HEK293 (cell line): ENCODE measurements at regions not wholly inside any gene's neighbourhood (a gene's known extent, or its start where the extent isn't known, plus 50 kb on each side); places are given as distances from the start of the nearest gene placed in this dataset.

Experiments used
- CTCF ChIA-PET: fragments of 350-600 bp; formaldehyde crosslinking; extraction: SDS; loops from one replicate; lab custom pipeline; 2021; ENCODE audit warnings: antibody characterized with exemption; lab: Yijun Ruan, JAX
- POLR2A ChIA-PET: fragments of 300-600 bp; formaldehyde crosslinking; extraction: SDS; loops from one replicate; lab custom pipeline; 2020; ENCODE audit warnings: antibody characterized with exemption, inconsistent platforms; lab: Yijun Ruan, JAX
- H3K27ac ChIP-seq: fragments of 200-500 bp; sonication (Bioruptor generic); 2 replicates; pipeline ENCODE4 v1.5.1; 2014; ENCODE audit warnings: low read depth, low read length, control low read depth, inconsistent platforms; ENCODE audit errors: extremely low read depth
- H3K36me3 ChIP-seq, 2 experiments: fragments of 200-500 bp in 1 of 2; sonication (Bioruptor generic) in 1 of 2; 1 replicate in 1 of 2; 2 replicates in 1 of 2; pipeline ENCODE4 v1.5.1; 2014 to 2017; ENCODE audit warnings: inconsistent platforms in 2 of 2, low read length in 2 of 2; ENCODE audit not compliant: control insufficient read depth in 2 of 2, insufficient read depth in 1 of 2
- H3K4me1 ChIP-seq: fragments of 200-500 bp; sonication (Bioruptor generic); 2 replicates; pipeline ENCODE4 v1.5.1; 2014; ENCODE audit warnings: mild to moderate bottlenecking, low read length, inconsistent platforms; ENCODE audit not compliant: control insufficient read depth, insufficient read depth
- H3K4me3 ChIP-seq: 2 replicates; pipeline ENCODE4 v1.5.1; 2011; ENCODE audit warnings: low read depth, mild to moderate bottlenecking, control low read depth, low read length, moderate library complexity
- H3K9me3 ChIP-seq: fragments of 200-500 bp; sonication (Bioruptor generic); 2 replicates; pipeline ENCODE4 v1.5.1; 2014; ENCODE audit warnings: low read depth, low read length, inconsistent platforms; ENCODE audit not compliant: control insufficient read depth, insufficient read depth
- OVOL3 ChIP-seq: fragments of 450-650 bp; formaldehyde crosslinking; IDR thresholded peaks from 2 replicates; pipeline ENCODE4 v1.5.1; 2016; ENCODE audit warnings: missing biosample characterization, missing genetic modification characterization
- SP7 ChIP-seq: fragments of 450-650 bp; formaldehyde crosslinking; IDR thresholded peaks from 2 replicates; pipeline ENCODE4 v1.5.1; 2016; ENCODE audit warnings: missing biosample characterization, missing genetic modification characterization
- ZFP41 ChIP-seq: fragments of 450-650 bp; formaldehyde crosslinking; IDR thresholded peaks from 2 replicates; pipeline ENCODE4 v1.5.1; 2016; ENCODE audit warnings: missing biosample characterization, missing genetic modification characterization, borderline replicate concordance
- ZFP69B ChIP-seq: fragments of 450-650 bp; formaldehyde crosslinking; IDR thresholded peaks from 2 replicates; pipeline ENCODE4 v1.5.1; 2016; ENCODE audit warnings: missing biosample characterization, missing genetic modification characterization
- ZIC2 ChIP-seq: fragments of 450-650 bp; formaldehyde crosslinking; IDR thresholded peaks from 2 replicates; pipeline ENCODE4 v1.5.1; 2016; ENCODE audit warnings: missing biosample characterization, missing genetic modification characterization
- ZNF10 ChIP-seq: fragments of 450-650 bp; formaldehyde crosslinking; IDR thresholded peaks from 2 replicates; pipeline ENCODE4 v1.5.1; 2017; ENCODE audit warnings: missing biosample characterization, missing genetic modification characterization
- ZNF121 ChIP-seq: fragments of 450-650 bp; formaldehyde crosslinking; IDR thresholded peaks from 2 replicates; pipeline ENCODE4 v1.5.1; 2016; ENCODE audit warnings: missing biosample characterization, missing genetic modification characterization
- ZNF133 ChIP-seq: fragments of 450-650 bp; formaldehyde crosslinking; IDR thresholded peaks from 2 replicates; pipeline ENCODE4 v1.5.1; 2016; ENCODE audit warnings: missing biosample characterization, missing genetic modification characterization
- ZNF202 ChIP-seq: fragments of 450-650 bp; formaldehyde crosslinking; IDR thresholded peaks from 2 replicates; pipeline ENCODE4 v1.5.1; 2016; ENCODE audit warnings: missing biosample characterization, missing genetic modification characterization, borderline replicate concordance
- ZNF324 ChIP-seq: fragments of 450-650 bp; formaldehyde crosslinking; IDR thresholded peaks from 2 replicates; pipeline ENCODE4 v1.5.1; 2016; ENCODE audit warnings: missing biosample characterization, missing genetic modification characterization
- ZNF433 ChIP-seq: fragments of 450-650 bp; formaldehyde crosslinking; IDR thresholded peaks from 2 replicates; pipeline ENCODE4 v1.5.1; 2016; ENCODE audit warnings: missing biosample characterization, missing genetic modification characterization, low read depth
- ZNF514 ChIP-seq: fragments of 450-650 bp; formaldehyde crosslinking; IDR thresholded peaks from 2 replicates; pipeline ENCODE4 v1.5.1; 2016; ENCODE audit warnings: missing biosample characterization, missing genetic modification characterization
- ZNF530 ChIP-seq: fragments of 450-650 bp; formaldehyde crosslinking; IDR thresholded peaks from 2 replicates; pipeline ENCODE4 v1.5.1; 2016; ENCODE audit warnings: low read depth, missing biosample characterization, missing genetic modification characterization
- ZNF571 ChIP-seq: fragments of 450-650 bp; formaldehyde crosslinking; IDR thresholded peaks from 2 replicates; pipeline ENCODE4 v1.5.0; 2017; ENCODE audit warnings: missing biosample characterization, missing genetic modification characterization
- ZNF596 ChIP-seq: fragments of 450-650 bp; IDR thresholded peaks from 2 replicates; pipeline ENCODE4 v1.5.0; 2018; ENCODE audit warnings: missing biosample characterization, mild to moderate bottlenecking, missing genetic modification characterization, moderate library complexity
- ZNF610 ChIP-seq: fragments of 450-650 bp; formaldehyde crosslinking; IDR thresholded peaks from 2 replicates; pipeline ENCODE4 v1.5.1; 2016; ENCODE audit warnings: missing biosample characterization, missing genetic modification characterization, borderline replicate concordance
- ZNF837 ChIP-seq: fragments of 450-650 bp; formaldehyde crosslinking; IDR thresholded peaks from 2 replicates; pipeline ENCODE4 v1.5.1; 2016; ENCODE audit warnings: missing biosample characterization, missing genetic modification characterization
- TF ChIP-seq, protein P1 (sequence below): fragments of 450-650 bp; formaldehyde crosslinking; IDR thresholded peaks from 2 replicates; pipeline ENCODE4; 2016; ENCODE audit warnings: missing biosample characterization, missing genetic modification characterization
- TF ChIP-seq, protein P2 (sequence below): fragments of 450-650 bp; formaldehyde crosslinking; IDR thresholded peaks from 2 replicates; pipeline ENCODE4 v1.5.1; 2016; ENCODE audit warnings: missing biosample characterization, missing genetic modification characterization, borderline replicate concordance
- TF ChIP-seq, protein P3 (sequence below): fragments of 450-650 bp; formaldehyde crosslinking; IDR thresholded peaks from 2 replicates; pipeline ENCODE4 v1.5.1; 2016; ENCODE audit warnings: missing biosample characterization, missing genetic modification characterization
- TF ChIP-seq, protein P4 (sequence below): fragments of 450-650 bp; formaldehyde crosslinking; IDR thresholded peaks from 2 replicates; pipeline ENCODE4 v1.5.1; 2016; ENCODE audit warnings: missing biosample characterization, missing genetic modification characterization
- TF ChIP-seq, protein P5 (sequence below): fragments of 450-650 bp; IDR thresholded peaks from 2 replicates; pipeline ENCODE4 v1.5.1; 2018; ENCODE audit warnings: missing biosample characterization, missing genetic modification characterization
- TF ChIP-seq, protein P6 (sequence below): fragments of 450-650 bp; formaldehyde crosslinking; IDR thresholded peaks from 2 replicates; pipeline ENCODE4 v1.5.1; 2016; ENCODE audit warnings: missing biosample characterization, missing genetic modification characterization

DNA sequence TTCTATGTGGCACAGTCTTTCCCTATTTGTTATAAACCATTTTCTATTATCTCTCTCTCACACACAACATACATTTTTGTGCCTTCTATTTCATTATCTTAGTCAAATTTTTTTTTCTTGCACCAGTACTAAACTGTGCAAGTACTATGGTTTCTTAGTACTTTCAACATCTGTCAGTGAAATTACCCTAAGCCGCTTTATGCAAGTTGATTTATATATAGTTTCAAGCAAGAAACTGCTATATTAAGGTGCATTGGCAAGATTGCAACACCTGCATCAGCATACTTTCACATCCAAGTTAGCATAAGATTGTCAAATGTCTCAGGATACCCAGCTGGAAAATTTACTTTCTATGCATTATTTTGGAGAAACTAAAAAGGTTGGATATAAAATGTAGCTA is 180.2 kb upstream of the FSTL5 start:
- no peak for TF ChIP-seq ZNF610 (tag by site-specific recombination)
- TF ChIP-seq ZNF571, result no peak
- TF ChIP-seq, protein P1, sequence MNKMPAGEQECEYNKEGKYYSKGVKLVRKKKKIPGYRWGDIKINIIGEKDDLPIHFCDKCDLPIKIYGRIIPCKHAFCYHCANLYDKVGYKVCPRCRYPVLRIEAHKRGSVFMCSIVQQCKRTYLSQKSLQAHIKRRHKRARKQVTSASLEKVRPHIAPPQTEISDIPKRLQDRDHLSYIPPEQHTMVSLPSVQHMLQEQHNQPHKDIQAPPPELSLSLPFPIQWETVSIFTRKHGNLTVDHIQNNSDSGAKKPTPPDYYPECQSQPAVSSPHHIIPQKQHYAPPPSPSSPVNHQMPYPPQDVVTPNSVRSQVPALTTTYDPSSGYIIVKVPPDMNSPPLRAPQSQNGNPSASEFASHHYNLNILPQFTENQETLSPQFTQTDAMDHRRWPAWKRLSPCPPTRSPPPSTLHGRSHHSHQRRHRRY (tag by site-specific recombination), result no peak
- ChIA-PET CTCF (no interaction called here), POLR2A (no interaction called here)
- no peak overlapping the region for H3K27ac ChIP-seq
- no peaks in the 10 kb centered on the region for H3K36me3 ChIP-seq
- H3K4me3 ChIP-seq, result no peak overlapping the region
- no peaks in the 10 kb centered on the region for H3K9me3 ChIP-seq
- no peaks in the 10 kb centered on the region for H3K4me1 ChIP-seq

DNA sequence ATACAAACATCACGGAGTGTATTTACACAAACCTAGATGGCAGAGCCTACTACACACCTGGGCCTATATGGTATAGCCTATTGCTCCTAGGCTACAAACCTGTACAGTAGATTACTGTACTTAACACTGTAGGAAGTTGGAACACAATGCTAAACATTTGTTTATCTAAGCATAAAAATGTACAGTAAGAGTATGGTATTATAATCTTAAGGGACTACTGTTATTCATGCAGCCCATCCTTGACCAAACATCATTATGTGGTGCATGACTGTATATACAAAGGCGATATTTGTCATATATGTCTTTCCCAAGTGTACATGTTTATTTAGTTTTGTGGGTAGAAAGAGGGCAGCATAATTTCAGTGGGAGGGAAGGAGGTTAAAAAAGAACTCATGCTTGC is 177.7 kb upstream of the FSTL5 start:
- no peaks in the 10 kb centered on the region for H3K4me1 ChIP-seq
- CTCF ChIA-PET, result no interaction called here
- TF ChIP-seq ZFP41, result no peak
- TF ChIP-seq ZNF121, result no peak
- TF ChIP-seq, all 188 proteins: peak for 0
- Histone ChIP-seq H3K36me3 (no peaks in the 10 kb centered on the region), H3K27ac (no peak overlapping the region), H3K4me3 (no peak overlapping the region), H3K9me3 (no peaks in the 10 kb centered on the region)
- POLR2A ChIA-PET, result no interaction called here

DNA sequence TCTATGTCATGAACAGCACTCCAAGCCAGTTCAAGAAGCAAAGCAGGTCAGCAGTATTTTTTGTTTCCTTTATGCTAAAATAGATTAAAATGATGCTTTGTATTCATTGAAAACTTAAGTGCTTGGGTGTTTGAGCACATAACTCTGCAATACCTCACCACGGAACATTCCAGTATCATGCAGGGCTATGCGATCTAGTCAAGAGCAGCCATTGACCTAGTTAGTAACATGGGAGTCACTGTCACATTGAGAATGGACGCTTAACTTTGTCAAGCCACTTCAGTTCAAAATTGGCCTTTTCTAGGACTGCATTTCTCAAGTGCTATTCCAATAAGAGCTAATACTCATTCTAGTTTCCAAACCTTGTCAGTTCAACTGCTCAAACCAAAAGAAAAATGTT is 160.1 kb upstream of the FSTL5 start:
- Histone ChIP-seq H3K9me3 (no peaks in the 10 kb centered on the region), H3K36me3 (no peaks in the 10 kb centered on the region), H3K4me3 (no peak overlapping the region), H3K4me1 (no peaks in the 10 kb centered on the region), H3K27ac (no peak overlapping the region)
- CTCF ChIA-PET, result no interaction called here
- POLR2A ChIA-PET, result no interaction called here
- TF ChIP-seq ZNF324 (no peak), SP7 (tag by site-specific recombination) (no peak), ZFP69B (no peak), OVOL3 (tag by site-specific recombination) (no peak), ZNF837 (tag by site-specific recombination) (no peak), ZNF596 (tag by site-specific recombination) (no peak), ZNF202 (tag by site-specific recombination) (no peak), ZNF133 (tag by site-specific recombination) (no peak), ZIC2 (tag by site-specific recombination) (no peak), ZNF10 (tag by site-specific recombination) (no peak), ZNF433 (no peak), ZNF514 (no peak), ZNF530 (tag by site-specific recombination) (no peak)
- TF ChIP-seq, protein P2, sequence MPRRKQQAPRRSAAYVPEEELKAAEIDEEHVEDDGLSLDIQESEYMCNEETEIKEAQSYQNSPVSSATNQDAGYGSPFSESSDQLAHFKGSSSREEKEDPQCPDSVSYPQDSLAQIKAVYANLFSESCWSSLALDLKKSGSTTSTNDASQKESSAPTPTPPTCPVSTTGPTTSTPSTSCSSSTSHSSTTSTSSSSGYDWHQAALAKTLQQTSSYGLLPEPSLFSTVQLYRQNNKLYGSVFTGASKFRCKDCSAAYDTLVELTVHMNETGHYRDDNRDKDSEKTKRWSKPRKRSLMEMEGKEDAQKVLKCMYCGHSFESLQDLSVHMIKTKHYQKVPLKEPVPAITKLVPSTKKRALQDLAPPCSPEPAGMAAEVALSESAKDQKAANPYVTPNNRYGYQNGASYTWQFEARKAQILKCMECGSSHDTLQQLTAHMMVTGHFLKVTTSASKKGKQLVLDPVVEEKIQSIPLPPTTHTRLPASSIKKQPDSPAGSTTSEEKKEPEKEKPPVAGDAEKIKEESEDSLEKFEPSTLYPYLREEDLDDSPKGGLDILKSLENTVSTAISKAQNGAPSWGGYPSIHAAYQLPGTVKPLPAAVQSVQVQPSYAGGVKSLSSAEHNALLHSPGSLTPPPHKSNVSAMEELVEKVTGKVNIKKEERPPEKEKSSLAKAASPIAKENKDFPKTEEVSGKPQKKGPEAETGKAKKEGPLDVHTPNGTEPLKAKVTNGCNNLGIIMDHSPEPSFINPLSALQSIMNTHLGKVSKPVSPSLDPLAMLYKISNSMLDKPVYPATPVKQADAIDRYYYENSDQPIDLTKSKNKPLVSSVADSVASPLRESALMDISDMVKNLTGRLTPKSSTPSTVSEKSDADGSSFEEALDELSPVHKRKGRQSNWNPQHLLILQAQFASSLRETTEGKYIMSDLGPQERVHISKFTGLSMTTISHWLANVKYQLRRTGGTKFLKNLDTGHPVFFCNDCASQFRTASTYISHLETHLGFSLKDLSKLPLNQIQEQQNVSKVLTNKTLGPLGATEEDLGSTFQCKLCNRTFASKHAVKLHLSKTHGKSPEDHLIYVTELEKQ (tag by site-specific recombination), result no peak
- TF ChIP-seq, protein P3, sequence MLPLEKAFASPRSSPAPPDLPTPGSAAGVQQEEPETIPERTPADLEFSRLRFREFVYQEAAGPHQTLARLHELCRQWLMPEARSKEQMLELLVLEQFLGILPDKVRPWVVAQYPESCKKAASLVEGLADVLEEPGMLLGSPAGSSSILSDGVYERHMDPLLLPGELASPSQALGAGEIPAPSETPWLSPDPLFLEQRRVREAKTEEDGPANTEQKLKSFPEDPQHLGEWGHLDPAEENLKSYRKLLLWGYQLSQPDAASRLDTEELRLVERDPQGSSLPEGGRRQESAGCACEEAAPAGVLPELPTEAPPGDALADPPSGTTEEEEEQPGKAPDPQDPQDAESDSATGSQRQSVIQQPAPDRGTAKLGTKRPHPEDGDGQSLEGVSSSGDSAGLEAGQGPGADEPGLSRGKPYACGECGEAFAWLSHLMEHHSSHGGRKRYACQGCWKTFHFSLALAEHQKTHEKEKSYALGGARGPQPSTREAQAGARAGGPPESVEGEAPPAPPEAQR (tag by site-specific recombination), result no peak
- TF ChIP-seq, protein P4, sequence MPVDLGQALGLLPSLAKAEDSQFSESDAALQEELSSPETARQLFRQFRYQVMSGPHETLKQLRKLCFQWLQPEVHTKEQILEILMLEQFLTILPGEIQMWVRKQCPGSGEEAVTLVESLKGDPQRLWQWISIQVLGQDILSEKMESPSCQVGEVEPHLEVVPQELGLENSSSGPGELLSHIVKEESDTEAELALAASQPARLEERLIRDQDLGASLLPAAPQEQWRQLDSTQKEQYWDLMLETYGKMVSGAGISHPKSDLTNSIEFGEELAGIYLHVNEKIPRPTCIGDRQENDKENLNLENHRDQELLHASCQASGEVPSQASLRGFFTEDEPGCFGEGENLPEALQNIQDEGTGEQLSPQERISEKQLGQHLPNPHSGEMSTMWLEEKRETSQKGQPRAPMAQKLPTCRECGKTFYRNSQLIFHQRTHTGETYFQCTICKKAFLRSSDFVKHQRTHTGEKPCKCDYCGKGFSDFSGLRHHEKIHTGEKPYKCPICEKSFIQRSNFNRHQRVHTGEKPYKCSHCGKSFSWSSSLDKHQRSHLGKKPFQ (tag by site-specific recombination), result no peak
- TF ChIP-seq, protein P5, sequence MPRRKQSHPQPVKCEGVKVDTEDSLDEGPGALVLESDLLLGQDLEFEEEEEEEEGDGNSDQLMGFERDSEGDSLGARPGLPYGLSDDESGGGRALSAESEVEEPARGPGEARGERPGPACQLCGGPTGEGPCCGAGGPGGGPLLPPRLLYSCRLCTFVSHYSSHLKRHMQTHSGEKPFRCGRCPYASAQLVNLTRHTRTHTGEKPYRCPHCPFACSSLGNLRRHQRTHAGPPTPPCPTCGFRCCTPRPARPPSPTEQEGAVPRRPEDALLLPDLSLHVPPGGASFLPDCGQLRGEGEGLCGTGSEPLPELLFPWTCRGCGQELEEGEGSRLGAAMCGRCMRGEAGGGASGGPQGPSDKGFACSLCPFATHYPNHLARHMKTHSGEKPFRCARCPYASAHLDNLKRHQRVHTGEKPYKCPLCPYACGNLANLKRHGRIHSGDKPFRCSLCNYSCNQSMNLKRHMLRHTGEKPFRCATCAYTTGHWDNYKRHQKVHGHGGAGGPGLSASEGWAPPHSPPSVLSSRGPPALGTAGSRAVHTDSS (tag by site-specific recombination), result no peak
- TF ChIP-seq, protein P6, sequence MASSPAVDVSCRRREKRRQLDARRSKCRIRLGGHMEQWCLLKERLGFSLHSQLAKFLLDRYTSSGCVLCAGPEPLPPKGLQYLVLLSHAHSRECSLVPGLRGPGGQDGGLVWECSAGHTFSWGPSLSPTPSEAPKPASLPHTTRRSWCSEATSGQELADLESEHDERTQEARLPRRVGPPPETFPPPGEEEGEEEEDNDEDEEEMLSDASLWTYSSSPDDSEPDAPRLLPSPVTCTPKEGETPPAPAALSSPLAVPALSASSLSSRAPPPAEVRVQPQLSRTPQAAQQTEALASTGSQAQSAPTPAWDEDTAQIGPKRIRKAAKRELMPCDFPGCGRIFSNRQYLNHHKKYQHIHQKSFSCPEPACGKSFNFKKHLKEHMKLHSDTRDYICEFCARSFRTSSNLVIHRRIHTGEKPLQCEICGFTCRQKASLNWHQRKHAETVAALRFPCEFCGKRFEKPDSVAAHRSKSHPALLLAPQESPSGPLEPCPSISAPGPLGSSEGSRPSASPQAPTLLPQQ, result no peak
